Stimulated activated CD4-positive, alpha-beta T cell treated with anti-CD3 and anti-CD28 coated beads, Interleukin-15, amount 100 ng/mL, for 48 hours (primary cell): ENCODE measurements at regions not wholly inside any gene's neighbourhood (a gene's known extent, or its start where the extent isn't known, plus 50 kb on each side); places are given as distances from the start of the nearest gene placed in this dataset.
"Not testable (repeated sequence)": the region's sequence is repeated elsewhere in the genome, so short reads cannot be mapped to it uniquely, and the experiment has no call there.

Source experiments
- DNase-seq, 2 donors: peaks; one replicate each; pipeline ENCODE4 v3.0.0-alpha.2; 2020; ENCODE audit warnings: low read depth in 2 of 2

DNA sequence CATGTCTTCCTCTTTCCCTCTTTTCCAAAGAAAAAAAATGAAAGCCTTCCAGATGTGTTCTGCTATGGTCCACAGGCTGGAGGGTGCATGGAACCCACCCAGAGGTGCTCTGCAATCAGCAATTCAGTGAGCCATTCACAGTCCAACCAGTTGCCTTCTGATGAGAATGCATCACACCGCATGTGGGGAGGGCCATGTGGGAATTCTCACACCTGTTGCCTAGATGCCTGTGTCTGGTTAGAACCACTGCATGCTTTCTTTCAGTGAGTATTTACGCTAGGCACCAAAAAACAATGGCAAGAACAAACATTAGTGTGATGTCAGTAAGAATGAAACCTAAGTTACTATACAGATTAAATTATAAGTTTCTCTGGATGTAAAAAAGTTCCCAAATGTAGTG lies 311.6 kb upstream of the CDYL start:
- DNase-seq = no peak

DNA sequence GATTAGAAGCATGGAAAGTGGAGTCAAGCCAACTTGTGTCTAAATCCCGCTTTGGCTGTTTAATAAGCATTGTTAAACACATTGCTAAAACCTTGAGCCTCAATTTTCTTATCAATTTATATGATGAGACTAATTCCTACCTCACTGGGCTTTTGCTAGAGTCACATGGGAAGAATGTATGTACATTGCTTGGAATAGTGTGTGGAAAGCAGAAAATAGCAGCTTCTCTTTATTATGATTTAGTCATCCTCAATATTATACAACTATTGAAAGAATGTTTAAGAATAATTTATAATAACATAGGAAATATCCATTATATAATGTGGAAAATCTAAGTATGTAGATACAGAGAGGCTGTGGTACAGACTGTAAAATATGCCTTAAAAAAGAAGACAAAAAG lies 313.0 kb upstream of the CDYL start:
- no peak for DNase-seq

DNA sequence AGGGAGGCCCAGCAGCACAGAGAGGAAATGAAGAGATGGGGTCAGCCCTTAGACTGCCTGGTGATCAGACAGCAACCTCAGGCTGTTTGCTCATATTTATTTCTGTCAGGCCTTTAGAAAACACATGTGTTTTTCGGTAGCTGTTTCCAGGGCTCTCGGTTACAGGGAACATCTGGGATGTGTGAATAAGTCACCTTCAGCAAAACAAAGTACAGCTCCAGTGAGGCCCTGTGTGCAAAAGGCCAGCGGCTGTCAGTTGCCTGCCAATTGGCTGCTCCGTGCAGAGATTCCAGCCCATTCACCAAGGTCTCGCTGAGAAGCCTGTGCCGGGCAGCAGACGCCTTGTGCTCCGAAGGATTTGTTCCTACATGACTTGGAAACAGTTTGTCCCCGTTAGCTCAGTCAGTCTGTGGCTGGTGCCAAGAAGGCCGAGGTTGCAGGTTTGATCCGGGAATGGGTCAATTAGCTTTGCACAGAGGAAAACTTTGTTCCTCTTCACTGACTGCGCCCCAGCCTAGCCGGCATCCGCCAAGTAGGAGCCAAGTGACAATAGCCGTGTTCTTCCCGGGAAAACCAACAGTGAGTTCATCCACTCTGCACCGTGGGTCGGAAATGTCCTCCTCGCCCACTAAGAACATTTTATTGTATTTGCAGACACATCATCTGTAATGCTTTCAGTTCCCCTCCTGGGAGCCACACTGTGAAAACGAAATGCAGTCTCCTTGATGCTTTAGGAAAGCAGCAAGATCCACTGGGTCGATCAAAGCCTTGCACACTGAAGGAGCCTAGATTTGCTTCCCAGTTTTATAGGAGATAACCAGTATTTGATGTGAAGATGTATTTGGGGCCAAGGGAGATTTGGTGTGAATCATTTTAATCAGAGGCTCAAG lies 315.4 kb upstream of the CDYL start:
- no peak for DNase-seq

DNA sequence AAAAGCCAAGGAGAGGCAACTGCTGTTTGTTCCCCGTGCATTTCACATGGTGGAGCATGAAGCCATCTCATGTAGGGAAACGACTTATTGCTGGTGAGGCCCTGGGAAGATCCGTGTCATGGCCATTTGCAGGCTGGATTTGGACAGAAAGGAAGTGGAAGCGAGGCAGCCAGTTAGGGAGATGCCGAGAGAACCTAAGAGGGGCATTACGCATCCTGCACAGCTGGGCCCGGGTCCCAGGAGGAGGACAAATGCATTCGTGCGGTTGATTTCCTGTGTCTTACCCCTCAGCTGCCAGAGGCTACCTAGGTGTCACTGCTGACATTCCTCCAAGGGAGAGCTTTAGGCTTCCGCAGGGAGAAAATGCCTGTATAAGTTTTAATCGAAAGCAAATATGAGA lies 316.2 kb upstream of the CDYL start:
- DNase-seq = no peak

DNA sequence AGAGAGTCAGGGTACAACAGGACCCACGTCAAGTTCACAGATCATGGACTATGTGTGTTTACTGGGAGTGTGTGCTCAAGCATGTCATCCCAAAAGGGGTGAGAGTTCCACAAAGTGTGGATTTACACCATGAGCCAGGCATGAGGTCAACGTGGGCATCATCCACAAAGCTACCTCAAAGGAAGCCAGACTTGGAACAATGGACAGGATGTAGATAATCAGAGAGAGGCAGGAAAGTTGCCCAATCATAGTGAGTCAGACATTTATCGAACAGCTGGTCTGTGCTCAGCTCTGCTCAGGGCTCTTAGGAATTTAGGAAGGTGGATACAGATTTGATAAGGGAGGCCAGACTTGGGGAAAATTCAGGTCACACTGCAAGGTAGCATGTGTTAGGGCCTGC lies 317.2 kb upstream of the CDYL start:
- DNase-seq = no peak

DNA sequence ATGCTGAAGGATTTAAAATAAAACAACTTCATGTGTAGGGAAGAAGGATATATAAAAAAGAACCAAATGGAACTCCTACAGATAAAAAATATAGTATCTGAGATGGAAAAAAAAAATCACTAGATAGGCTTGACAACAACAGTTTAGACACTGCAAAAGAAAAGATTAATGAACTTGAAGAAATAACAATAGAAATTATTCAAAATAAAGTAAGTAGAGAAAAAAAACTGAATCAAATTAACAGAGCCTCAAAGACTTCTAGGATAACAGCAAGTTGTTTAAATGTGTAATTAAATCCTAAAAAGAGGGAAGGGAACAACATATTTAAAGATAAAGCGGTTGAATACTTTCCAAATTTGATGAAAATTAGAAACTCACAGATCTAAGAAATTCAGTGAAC lies 316.3 kb upstream of the ECI2 start:
- DNase-seq = no peak

DNA sequence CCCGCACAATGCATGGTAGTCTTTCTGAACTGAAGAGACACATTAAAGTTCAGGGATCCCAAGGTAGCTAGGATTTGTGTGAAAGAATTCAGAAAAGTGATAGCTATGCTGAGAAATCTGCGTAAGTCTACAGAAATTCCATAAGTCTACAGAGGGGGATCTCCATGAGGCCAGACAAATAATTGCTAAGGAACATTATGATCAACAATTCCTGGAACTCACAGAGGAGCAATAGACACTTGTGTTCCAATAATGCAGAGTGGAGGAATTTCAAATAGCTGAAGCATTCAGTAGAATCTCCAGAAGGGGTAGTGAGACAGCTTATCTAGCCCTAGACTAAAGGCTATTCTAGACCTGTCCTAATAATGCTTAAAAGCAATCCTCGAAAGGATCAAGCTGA lies 315.7 kb upstream of the ECI2 start:
- DNase-seq = no peak

DNA sequence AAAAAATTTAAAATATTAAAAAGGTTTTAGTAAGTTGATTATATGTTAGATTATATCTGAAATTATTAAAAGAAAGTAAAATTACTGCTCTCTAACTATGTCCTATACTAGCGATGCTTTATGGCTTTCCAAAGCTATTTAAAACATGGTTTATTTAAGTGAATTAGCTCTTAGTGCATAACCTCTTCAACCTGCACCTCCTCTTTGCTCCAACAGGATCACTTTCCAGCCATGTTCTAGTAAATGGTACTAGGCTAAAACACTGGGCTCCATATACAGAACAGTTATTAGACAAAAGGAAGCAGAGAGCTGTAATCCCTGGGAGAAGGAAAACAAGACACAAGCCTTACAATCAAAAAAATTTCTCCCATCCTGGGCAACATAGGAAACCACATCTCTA lies 314.9 kb upstream of the ECI2 start:
- no peak for DNase-seq

DNA sequence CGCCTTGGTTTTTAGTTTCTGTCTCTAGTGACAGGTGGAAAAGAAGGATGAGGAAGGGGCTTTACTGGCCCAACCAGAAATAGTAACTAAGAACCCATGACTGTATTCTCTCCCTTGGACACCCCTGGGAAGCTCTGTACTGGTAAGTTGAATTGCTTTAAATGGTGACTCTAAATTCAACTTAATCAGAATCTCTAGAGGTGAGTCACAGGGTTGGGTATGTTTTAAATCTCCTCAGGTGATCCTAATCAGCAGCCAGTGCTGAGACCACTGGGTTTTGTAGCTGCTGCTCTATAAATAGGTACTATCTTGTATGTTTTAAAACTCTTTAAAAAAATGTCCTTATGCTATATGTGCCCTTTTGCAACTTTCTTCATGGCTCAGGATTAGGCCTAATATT lies 314.0 kb upstream of the ECI2 start:
- no peak for DNase-seq

DNA sequence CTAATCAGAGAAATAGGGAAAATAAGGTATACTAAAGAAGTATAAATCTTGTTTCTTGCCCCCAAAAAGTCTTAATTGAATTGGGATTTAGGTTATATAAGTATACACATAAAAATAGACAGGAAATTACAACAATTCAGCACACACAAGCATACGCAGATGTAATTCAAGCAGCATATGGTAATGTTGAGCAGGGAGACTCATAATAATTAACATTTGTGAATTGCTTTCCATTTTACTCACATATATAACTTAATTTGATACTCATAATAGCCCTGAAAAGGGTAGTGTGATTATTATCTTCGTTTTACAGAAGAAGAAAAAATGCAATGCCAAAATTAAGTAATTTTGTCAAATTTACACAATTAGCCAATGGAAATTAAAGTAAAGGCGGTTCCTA lies 313.5 kb upstream of the ECI2 start:
- no peak for DNase-seq

DNA sequence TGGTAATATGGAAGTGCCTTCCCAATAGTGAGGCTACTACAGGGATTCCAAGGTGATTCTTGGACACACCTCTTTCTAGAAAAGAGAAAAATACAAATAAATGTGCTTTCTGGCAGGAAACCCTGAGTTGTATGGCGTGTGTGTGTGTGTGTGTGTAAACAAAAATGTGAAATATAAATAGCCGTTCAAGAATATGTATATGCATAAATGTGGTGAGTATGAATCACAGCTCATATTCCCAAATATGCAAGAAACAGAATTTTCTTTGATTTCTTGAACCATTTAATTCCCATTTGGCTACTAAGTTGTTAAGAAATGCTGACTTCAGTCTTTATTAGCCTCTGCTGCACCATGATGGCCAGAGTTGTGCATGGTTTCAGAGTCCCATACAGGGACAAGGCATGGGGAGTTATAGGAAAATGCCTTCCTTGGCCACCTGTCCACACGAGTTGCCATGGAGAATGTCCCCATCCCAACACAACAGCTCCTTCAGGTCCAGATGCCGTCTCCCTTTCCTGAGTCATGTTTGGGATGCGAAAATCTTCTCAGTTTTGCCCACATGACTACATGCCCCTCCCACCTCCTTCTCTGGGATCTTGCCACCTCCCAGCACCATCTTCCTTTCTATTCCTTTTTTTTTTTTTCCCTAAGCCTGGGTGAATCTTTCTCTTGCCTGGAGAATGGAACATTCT lies 312.4 kb upstream of the ECI2 start:
- DNase-seq = no peak

DNA sequence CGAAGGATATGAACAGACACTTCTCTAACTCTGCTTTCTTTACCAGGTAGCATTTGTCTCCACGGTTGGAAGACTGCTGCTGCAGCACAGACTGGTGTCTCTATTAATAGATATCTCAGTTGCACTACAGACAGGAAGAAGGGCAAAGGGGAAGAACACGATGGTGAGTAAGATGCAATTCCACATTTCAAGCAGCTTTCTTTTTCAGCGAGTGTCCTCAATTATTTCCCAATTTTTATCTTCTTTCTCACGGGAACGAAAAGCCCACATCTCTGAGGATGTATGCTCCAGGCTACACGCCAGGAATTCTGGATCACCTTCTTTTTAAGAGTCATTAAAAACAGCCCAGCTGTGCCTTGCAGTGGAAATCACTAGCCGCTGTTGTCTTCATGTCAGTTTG lies 311.6 kb upstream of the ECI2 start:
- no peak for DNase-seq

DNA sequence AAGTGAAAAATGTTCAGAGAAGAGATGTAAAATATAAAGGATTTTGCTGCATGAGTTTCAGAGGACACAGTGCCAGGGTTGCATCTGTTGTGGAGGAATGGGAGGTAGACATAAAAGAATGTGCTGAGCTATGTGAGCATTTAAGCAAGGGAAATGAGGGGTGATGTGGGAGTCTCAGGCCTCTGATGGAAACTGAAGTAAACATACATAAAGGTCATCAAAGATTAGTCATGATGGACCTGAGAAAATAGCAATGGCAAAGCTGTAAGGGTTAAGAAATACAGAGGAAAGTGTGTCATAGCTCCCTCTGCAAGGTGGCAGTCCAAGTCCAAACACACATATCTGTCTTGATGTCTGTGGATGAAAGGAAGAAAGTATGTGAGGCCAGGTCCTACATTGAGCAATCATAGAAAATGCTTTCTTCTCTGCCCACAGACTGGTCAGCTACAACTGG lies 306.6 kb upstream of the ECI2 start:
- DNase-seq = no peak

DNA sequence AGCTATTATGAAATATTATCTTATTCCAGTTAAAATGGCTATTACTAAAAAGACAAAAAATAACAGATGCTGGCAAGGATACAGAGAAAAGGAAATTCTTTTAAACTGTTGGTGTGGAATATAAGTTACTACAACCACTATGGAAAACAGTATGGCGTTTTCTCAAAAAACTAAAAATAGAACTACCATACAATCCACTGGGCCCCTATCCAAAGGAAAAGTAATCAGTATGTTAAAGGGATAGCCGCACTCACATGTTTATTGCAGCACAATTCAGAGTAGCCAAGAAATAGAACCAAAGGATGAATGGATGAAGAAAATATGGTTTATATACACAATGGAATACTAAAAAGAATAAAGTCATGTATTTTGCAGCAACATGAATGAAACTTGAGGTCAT lies 303.8 kb upstream of the ECI2 start:
- no peak for DNase-seq

DNA sequence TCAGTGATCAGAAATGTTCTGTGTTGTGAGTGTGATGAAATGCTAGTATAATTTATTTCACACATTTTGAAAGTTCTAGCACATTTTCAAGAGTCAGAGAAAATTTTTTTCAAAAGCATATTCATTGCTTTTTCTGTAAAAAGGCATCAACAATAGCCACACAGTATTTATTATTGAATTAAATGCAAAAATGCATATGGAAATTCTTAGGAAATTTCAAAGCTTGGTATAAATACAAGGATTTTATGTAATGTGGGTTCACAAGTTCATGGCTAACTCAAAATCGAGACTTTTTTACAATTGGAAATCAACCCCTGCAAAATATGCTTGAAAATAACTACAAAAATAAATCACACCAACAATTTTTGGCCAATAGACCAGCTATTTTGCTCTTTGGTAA lies 302.0 kb upstream of the ECI2 start:
- DNase-seq = no peak

DNA sequence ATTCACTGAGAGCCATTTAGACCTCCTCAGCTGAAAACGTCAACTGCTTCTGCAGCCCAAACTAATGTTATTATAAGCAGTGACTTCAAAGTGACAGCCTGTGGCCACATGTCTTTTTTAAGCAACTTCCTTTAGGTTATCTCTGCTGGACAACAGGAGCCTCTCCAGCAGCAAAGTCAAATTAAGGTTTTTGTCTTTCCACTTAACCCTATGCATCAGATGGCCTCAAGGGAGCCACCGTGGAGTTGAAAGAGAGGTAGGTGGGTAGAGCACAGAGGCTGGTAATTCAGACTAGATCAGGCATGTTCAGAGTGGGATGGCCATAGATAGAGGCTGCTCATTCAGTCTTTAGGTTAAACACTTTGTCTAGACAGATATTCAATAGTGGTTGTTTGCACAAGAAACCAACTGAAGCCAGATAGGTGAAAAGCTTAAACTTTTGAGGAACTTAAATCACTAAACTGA lies 300.6 kb upstream of the ECI2 start:
- no peak for DNase-seq

DNA sequence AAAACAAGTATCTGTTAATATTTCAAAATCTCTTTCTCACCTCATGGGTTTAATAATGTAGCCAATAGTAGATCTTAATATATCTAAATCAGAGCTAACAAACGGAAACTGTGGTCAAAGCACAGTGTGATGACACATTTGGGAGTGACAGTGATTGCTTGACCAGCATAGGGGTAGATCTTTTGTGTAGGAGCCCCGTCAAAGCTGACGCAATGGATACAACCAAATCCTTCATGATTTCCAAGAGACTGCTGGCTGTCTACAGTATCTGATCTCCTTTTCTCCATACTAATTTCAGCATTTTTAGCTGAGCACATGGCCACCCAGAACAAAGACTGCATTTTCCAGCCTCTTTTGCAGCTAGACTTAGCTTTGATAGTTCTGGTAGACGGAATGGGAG lies 299.3 kb upstream of the ECI2 start:
- DNase-seq = no peak

DNA sequence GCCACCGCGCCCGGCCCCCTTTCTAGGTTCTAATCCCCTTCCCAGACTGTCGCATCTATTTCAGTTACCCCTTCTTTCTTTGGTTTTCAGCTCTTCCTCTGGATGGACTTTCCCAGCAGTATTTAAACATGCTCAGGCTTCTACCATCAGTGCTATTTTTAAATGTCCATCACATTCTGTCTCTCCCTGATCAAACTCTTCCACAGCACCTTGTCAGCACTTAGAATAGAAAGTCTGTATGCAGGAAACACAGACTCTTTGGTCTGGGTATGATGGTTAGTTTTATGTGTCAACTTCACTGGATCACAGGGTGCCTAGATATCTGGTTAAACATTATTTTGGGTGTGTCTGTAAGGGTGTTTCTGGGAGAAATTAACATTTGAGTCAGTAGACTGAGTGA lies 297.8 kb upstream of the ECI2 start:
- no peak for DNase-seq

DNA sequence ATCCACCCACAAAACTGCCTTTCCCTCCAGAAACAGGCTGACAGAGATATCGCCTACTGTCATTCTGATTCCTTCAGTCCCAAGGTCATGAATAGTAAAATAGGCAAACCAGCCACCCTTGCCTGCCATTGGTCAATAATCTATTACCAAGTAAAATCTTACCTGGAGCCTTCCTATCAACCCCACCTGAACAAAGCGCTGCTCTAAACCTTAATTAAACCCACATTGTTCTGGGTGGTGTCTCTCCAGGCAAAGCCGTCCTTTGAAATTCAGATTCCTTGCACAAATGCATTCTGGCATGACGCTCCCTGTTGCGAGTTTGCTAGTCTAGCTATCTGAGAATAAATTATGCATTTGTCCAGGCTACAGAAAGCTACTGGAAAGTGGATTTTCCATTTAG lies 291.6 kb upstream of the ECI2 start:
- no peak for DNase-seq

DNA sequence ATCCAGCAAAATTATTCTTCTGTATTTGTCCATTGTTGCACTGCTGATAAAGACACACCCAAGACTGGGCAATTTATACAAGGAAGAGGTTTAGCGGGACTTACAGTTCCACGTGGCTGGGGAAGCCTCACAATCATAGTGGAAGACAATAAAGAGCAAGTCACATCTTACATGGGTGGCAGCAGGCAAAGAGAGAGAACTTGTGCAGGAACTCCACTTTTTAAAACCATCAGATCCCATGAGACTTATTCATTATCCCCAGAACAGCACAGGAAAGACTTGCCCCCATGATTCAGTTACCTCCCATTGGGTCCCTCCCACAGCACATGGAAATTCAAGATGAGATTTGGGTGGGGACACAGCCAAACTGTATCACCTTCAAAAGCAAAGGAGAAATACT lies 286.5 kb upstream of the ECI2 start:
- no peak for DNase-seq

DNA sequence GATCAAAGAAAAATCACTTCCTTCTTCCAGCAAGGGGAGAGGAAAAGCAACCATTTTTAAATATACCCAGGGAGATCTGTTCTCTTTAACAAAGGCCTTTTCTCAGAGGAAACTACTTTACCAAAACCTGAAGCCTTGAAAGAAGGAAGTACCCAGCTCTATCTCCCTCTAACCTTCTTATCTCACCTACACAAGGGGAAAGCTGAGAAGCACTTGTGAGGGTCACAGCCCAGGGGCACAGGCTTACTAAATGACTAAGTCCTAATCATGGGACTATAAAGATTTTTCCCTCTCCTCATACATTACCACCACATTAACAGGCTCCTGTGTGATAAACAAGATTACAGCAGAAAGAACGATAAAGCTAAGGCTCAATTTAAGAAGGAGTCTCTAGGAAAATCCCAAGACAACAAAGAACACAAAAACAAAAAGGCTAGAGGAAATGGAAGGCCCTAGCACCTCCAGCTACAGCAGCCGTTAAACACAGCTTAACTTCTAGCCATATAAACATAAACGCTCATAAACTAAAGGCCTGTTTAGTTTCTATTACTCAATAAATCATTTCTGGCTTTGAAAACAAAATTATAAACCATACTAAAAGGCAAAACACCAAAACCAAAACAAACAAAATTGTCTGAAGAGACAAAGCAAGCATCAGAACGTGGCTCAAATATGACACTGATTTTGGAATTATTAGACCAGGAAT lies 284.9 kb upstream of the ECI2 start:
- no peak for DNase-seq

DNA sequence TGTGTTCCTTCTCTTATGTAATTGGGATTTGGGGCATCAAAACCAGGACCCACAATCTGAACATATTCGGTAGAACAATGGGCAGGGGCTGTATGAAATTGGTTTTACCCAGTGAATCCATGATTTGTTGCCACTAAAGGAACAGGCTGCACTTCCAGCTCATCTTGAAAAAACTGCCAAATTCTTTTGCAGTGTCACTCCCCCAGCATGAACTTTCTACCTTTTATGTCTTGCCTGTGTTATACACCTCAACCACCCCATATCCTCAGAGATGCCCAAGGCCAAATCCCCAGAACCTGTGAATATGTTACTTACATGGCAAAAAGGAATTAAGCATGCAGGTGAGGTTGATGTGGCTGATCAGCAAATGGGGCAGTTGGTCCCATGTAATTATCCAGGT lies 280.2 kb upstream of the ECI2 start:
- no peak for DNase-seq

DNA sequence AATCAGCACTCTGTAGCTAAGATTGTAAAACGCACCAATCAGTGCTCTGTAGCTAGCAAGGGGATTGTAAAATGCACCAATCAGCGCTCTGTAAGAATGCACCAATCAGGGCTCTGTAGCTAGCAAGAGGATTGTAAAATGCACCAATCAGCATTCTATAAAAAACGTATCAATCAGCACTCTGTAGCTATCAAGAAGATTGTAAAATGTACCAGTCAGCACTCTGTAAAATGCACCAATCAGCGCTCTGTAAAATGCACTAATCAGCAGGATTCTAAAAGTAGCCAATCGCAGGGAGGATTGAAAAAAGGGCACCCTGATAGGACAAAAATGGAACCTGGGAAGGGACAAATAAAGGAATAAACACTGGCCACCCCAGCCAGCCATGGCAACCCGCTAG lies 278.7 kb upstream of the ECI2 start:
- DNase-seq = not testable (repeated sequence)
